Retina (tissue), 1 donor: ENCODE measurements at regions not wholly inside any gene's neighbourhood (a gene's known extent, or its start where the extent isn't known, plus 50 kb on each side); places are given as distances from the start of the nearest gene placed in this dataset.

ENCODE experiments used
- DNase-seq: peaks from one replicate; pipeline ENCODE4 v3.0.0-alpha.2; 2016

GRCh38 chr3:81041331-81041730 is 720.1 kb downstream of the GBE1 start:
- no peak for DNase-seq

GRCh38 chr3:81040107-81040506 is 721.3 kb downstream of the GBE1 start:
- DNase-seq: no peak

- DNase-seq: no peak
These were observed 727.8 kb downstream of the GBE1 start for GRCh38 chr3:81033684-81034083.

GRCh38 chr3:81033185-81033584 is 728.3 kb downstream of the GBE1 start:
- DNase-seq: no peak

GRCh38 chr3:81029861-81030260 is 731.6 kb downstream of the GBE1 start:
- DNase-seq: no peak

- DNase-seq: no peak
These were observed 734.1 kb downstream of the GBE1 start for GRCh38 chr3:81027344-81027743.

- no peak for DNase-seq
These were observed 736.9 kb downstream of the GBE1 start for GRCh38 chr3:81024560-81024959.

GRCh38 chr3:81022339-81022738 is 739.1 kb downstream of the GBE1 start:
- no peak for DNase-seq

GRCh38 chr3:81013360-81013759 is 748.1 kb downstream of the GBE1 start:
- DNase-seq: no peak

- no peak for DNase-seq
These were observed 755.5 kb downstream of the GBE1 start for GRCh38 chr3:81005992-81006391.

GRCh38 chr3:81003817-81004216 is 757.6 kb downstream of the GBE1 start:
- no peak for DNase-seq

GRCh38 chr3:81003008-81003645 is 758.3 kb downstream of the GBE1 start:
- DNase-seq: no peak

- DNase-seq: no peak
These were observed 762.0 kb downstream of the GBE1 start for GRCh38 chr3:80999481-80999880.

GRCh38 chr3:80998022-80998421 is 763.4 kb downstream of the GBE1 start:
- no peak for DNase-seq

- no peak for DNase-seq
These were observed 763.8 kb downstream of the GBE1 start for GRCh38 chr3:80997622-80998021.

GRCh38 chr3:80994767-80995166 is 766.7 kb downstream of the GBE1 start:
- DNase-seq: no peak

- no peak for DNase-seq
These were observed 767.3 kb downstream of the GBE1 start for GRCh38 chr3:80994085-80994665.

GRCh38 chr3:80993241-80993945 is 768.1 kb downstream of the GBE1 start:
- no peak for DNase-seq

GRCh38 chr3:80983753-80984152 is 777.7 kb downstream of the GBE1 start:
- no peak for DNase-seq

GRCh38 chr3:80978216-80978969 is 783.1 kb downstream of the GBE1 start:
- DNase-seq: peak; percentile 6

- DNase-seq: no peak
These were observed 791.2 kb downstream of the GBE1 start for GRCh38 chr3:80970292-80970691.

GRCh38 chr3:80929576-80929975 is 831.9 kb downstream of the GBE1 start:
- DNase-seq: no peak

GRCh38 chr3:80914854-80915253 is 846.6 kb downstream of the GBE1 start:
- no peak for DNase-seq

GRCh38 chr3:80898211-80898610 is 863.2 kb downstream of the GBE1 start:
- DNase-seq: no peak
